ENCODE measurements at regions not wholly inside any gene's neighbourhood (a gene's known extent, or its start where the extent isn't known, plus 50 kb on each side); places are given as distances from the start of the nearest gene placed in this dataset.

DNA sequence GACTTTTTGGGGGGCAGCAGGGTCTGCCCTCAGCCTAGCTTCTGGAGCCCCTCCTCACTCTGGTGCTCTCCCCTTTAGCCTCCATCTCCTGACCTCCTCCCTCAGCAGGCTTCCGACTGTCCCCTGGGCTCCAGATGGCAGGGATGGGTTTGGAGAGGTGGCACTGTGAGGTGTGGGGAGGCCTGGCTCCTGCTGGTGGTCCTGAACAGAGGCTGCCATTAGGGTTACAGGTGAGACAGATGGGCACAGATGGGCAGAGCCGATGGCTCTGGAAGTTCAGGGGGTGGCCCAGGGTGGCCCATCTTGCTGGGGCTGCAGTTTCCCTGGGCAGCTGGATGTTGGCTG, 68.5 kb upstream of the BEGAIN start:
- intact Hi-C loops (cut with DNase I): no loop called here
- WGBS, 3 donors: 87 to 94% (median 90%) methylated on average over 2 of the region's 2 CpGs
- ATAC-seq (no peak), DNase-seq (no peak)
- Histone ChIP-seq H3K27ac (no peak overlapping the region), H3K4me3 (no peak overlapping the region), H3K9me3 (no peaks in the 10 kb centered on the region), H3K27me3 (ENCODE audit: insufficient read depth in 3 of 3, low read length in 2 of 3) (peaks cover 0 to 39% (median 1%) of the 10 kb centered on the region in 3 donors), H3K36me3 (ENCODE audit: insufficient read depth in 1 of 2, low read depth in 1 of 2) (no peaks in the 10 kb centered on the region), H3K4me1 (no peaks in the 10 kb centered on the region)
- TF ChIP-seq, protein P1, sequence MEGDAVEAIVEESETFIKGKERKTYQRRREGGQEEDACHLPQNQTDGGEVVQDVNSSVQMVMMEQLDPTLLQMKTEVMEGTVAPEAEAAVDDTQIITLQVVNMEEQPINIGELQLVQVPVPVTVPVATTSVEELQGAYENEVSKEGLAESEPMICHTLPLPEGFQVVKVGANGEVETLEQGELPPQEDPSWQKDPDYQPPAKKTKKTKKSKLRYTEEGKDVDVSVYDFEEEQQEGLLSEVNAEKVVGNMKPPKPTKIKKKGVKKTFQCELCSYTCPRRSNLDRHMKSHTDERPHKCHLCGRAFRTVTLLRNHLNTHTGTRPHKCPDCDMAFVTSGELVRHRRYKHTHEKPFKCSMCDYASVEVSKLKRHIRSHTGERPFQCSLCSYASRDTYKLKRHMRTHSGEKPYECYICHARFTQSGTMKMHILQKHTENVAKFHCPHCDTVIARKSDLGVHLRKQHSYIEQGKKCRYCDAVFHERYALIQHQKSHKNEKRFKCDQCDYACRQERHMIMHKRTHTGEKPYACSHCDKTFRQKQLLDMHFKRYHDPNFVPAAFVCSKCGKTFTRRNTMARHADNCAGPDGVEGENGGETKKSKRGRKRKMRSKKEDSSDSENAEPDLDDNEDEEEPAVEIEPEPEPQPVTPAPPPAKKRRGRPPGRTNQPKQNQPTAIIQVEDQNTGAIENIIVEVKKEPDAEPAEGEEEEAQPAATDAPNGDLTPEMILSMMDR (IDR thresholded peaks at IDR 0.05): no peak

DNA sequence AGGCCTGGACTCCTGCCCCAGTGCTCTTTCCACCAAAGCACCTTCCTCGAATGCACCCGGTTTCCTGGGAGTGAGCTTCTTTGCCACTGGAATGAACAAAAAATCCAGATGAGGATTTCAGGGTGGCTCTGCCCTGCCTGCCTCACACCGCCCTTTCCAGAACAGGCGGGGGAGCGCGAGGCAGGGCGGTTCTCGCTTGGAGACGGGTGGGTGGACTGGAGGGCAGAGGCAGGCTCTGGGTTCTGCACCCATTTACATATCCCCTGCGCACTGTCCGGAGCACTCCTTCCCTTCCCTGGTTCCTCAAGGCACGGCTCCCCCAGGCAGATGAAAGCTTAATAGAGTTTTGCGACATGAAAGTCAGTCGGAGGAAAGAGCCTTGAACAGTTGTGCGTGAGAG, 69.7 kb upstream of the DLK1 start:
- H3K27ac ChIP-seq: no peak overlapping the region
- DNase-seq (no peak), ATAC-seq (no peak)
- H3K4me1 ChIP-seq: no peaks in the 10 kb centered on the region
- intact Hi-C loops (cut with DNase I): no loop called here
- no peak overlapping the region for H3K4me3 ChIP-seq
- no peaks in the 10 kb centered on the region for H3K36me3 ChIP-seq (ENCODE audit: insufficient read depth in 1 of 2, low read depth in 1 of 2)
- H3K9me3 ChIP-seq: no peaks in the 10 kb centered on the region
- peaks cover 0 to 39% (median 1%) of the 10 kb centered on the region in 3 donors for H3K27me3 ChIP-seq (ENCODE audit: insufficient read depth in 3 of 3, low read length in 2 of 3)
- TF ChIP-seq, protein P1 (IDR thresholded peaks at IDR 0.05): no peak
- 91 to 94% (median 92%) methylated on average over 15 of the region's 15 CpGs for WGBS, 3 donors

DNA sequence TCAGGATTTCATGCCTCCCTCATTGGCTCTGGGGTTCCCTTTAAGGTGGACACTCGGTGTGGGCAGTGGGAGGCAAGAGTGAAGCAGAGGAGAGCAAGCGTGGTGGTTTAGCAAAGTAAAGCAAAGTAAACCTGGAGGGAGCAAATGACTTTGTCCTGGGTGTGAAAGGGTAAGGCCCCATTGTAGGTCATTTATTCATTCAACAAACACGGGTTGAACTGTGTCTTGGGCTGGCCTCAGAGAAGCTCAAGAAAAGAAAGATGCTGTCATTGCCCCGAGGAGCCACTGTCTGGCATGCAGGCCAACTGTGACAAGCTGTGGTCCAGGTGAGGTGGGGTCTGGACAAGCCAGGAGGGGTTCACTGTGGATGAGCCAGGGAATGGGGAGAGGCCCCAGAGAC, 68.9 kb upstream of the DLK1 start:
- H3K27me3 ChIP-seq (ENCODE audit: insufficient read depth in 3 of 3, low read length in 2 of 3): peaks cover 0 to 39% (median 1%) of the 10 kb centered on the region in 3 donors
- 80 to 90% (median 85%) methylated on average over 4 of the region's 4 CpGs for WGBS, 3 donors
- H3K36me3 ChIP-seq (ENCODE audit: insufficient read depth in 1 of 2, low read depth in 1 of 2): no peaks in the 10 kb centered on the region
- no peaks in the 10 kb centered on the region for H3K9me3 ChIP-seq
- intact Hi-C loops (cut with DNase I): no loop called here
- DNase-seq: no peak
- H3K4me3 ChIP-seq: no peak overlapping the region
- TF ChIP-seq, protein P1 (IDR thresholded peaks at IDR 0.05): no peak
- no peaks in the 10 kb centered on the region for H3K4me1 ChIP-seq
- no peak overlapping the region for H3K27ac ChIP-seq
- no peak for ATAC-seq

DNA sequence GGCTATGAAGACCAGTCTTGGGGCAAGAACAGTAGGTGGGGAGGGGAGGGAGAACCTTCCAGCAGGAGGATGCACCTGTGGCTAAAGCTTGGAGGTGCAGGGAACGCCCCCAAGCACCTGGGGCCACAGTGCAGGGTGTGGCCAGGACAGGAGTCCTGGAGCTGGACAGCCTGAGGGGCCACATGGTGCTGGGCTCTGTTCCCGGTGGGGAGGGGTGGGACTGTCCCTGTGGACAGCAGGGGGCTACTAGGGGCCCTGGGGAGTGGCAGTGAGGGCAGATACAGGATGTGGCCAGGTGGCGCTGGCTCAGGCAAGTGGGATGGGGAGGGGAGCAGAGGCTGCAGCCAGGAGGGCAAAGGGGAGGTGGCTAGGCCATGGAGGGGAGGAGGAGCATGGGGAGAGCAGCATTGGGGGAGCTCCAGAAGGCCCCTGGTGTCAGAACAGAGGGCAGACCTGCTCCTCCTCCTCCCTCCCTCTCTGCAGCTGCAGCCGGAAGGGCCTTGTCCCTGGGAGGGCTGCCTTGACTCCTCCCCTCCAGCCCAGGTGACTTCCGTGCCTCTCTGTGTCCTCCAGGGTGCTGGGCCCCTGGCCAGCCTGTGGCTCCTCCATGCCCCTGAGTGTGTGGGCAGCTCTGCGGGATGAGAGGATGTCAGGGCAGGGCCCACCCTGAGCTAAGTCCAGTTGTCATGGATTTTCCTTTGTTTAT, 68.4 kb upstream of the DLK1 start:
- no peak overlapping the region for H3K27ac ChIP-seq
- TF ChIP-seq, protein P1 (IDR thresholded peaks at IDR 0.05): no peak
- no peaks in the 10 kb centered on the region for H3K9me3 ChIP-seq
- no peaks in the 10 kb centered on the region for H3K4me1 ChIP-seq
- H3K27me3 ChIP-seq (ENCODE audit: insufficient read depth in 3 of 3, low read length in 2 of 3): peaks cover 0 to 36% (median 0%) of the 10 kb centered on the region in 3 donors
- no peak overlapping the region for H3K4me3 ChIP-seq
- intact Hi-C loops (cut with DNase I): no loop called here
- ATAC-seq (no peak), DNase-seq (no peak)
- no peaks in the 10 kb centered on the region for H3K36me3 ChIP-seq (ENCODE audit: insufficient read depth in 1 of 2, low read depth in 1 of 2)
- 54 to 69% (median 57%) methylated on average over 5 to 6 of the region's 6 CpGs for WGBS, 3 donors
